Panc1 (cell line): ENCODE measurements at regions not wholly inside any gene's neighbourhood (a gene's known extent, or its start where the extent isn't known, plus 50 kb on each side); places are given as distances from the start of the nearest gene placed in this dataset.

Experiments
- ATAC-seq: fragments of 200-7000 bp; cut with Tn5 transposase; 2 replicates; pipeline ENCODE4 v1.9.1; 2020; ENCODE audit warnings: mild to moderate bottlenecking, moderate library complexity
- BruUV-seq: library from RNA; stranded (reverse); fragments of 400-500 nt; replicated peaks from 2 replicates; lab custom pipeline; 2021; lab: Mats Ljungman, UMichigan
- CTCF ChIA-PET: fragments of 300-600 bp; sonication (Branson Sonifier 250); formaldehyde crosslinking; loops from one replicate; lab custom pipeline; 2022; ENCODE audit warnings: antibody characterized with exemption; lab: Charles Lee
- POLR2A ChIA-PET: fragments of 300-600 bp; sonication (Branson Sonifier 250); formaldehyde crosslinking; loops from one replicate; lab custom pipeline; 2022; ENCODE audit warnings: antibody characterized with exemption; lab: Charles Lee
- DNase-seq: peaks from one replicate; pipeline ENCODE4 v3.0.0-alpha.2; 2010; ENCODE audit warnings: low read depth, low spot score
- H3K27ac ChIP-seq: 2 replicates; pipeline ENCODE4 v1.5.1; 2011; ENCODE audit warnings: mild to moderate bottlenecking, low read length, inconsistent platforms
- H3K27me3 ChIP-seq: fragments of 200-500 bp; sonication (Bioruptor generic); 2 replicates; pipeline ENCODE4 v1.6.0; 2014; ENCODE audit warnings: low read length, inconsistent platforms; ENCODE audit not compliant: control insufficient read depth, insufficient read depth
- H3K36me3 ChIP-seq: fragments of 200-500 bp; sonication (Bioruptor generic); 2 replicates; pipeline ENCODE4 v1.5.1; 2014; ENCODE audit warnings: inconsistent platforms, mild to moderate bottlenecking, low read length, moderate library complexity; ENCODE audit not compliant: control insufficient read depth, insufficient read depth
- H3K4me1 ChIP-seq: 2 replicates; pipeline ENCODE4 v1.5.1; 2011; ENCODE audit warnings: inconsistent platforms, mild to moderate bottlenecking, low read length, moderate library complexity; ENCODE audit not compliant: control insufficient read depth, insufficient read depth
- H3K4me3 ChIP-seq, 2 experiments: 2 replicates each; pipeline ENCODE4 v1.5.1; 2011 to 2012; ENCODE audit warnings: low read depth in 2 of 2, low read length in 2 of 2, mild to moderate bottlenecking in 2 of 2, inconsistent platforms in 1 of 2, moderate library complexity in 1 of 2
- H3K9me3 ChIP-seq: fragments of 200-500 bp; sonication (Bioruptor generic); 2 replicates; pipeline ENCODE4 v1.5.1; 2014; ENCODE audit warnings: low read depth, mild to moderate bottlenecking, inconsistent platforms, low read length, moderate library complexity; ENCODE audit not compliant: control insufficient read depth, insufficient read depth
- CTCF ChIP-seq: fragments of 450-650 bp; IDR thresholded peaks from 2 replicates; pipeline ENCODE4 v1.5.1; 2017; ENCODE audit warnings: mild to moderate bottlenecking
- POLR2AphosphoS5 ChIP-seq: IDR thresholded peaks from 2 replicates; pipeline ENCODE4 v1.6.1; 2012; ENCODE audit warnings: mild to moderate bottlenecking, low read depth, low read length, moderate library complexity
- SIN3A ChIP-seq: IDR thresholded peaks from 2 replicates; pipeline ENCODE4 v1.6.1; 2012; ENCODE audit warnings: low read depth, mild to moderate bottlenecking, low read length, moderate library complexity, borderline replicate concordance; ENCODE audit not compliant: insufficient read depth
- TCF7L2 ChIP-seq: IDR thresholded peaks from 2 replicates; pipeline ENCODE4 v1.6.1; 2011; ENCODE audit warnings: mild to moderate bottlenecking, low read depth, low read length, inconsistent platforms
- in situ Hi-C: cut with HindIII; loops from 2 replicates; pipeline ENCODE4 v1.10.0; 2016; ENCODE audit warnings: low sequenced_read_pairs, low pct_unique_long_range_greater_than_20kb
- intact Hi-C: fragments of 100-400 bp; cut with micrococcal nuclease; formaldehyde crosslinking; loops from one replicate; pipeline ENCODE4 v1.10.0; 2022; ENCODE audit not compliant: unreplicated experiment
- TF ChIP-seq, protein P1 (sequence below), 2 experiments: IDR thresholded peaks; 2 replicates each; pipeline ENCODE4 v1.6.1; 2011 to 2012; ENCODE audit warnings: low read depth in 2 of 2, control low read depth in 1 of 2, low read length in 1 of 2, mild to moderate bottlenecking in 1 of 2, moderate library complexity in 1 of 2; ENCODE audit not compliant: insufficient read depth in 1 of 2

DNA sequence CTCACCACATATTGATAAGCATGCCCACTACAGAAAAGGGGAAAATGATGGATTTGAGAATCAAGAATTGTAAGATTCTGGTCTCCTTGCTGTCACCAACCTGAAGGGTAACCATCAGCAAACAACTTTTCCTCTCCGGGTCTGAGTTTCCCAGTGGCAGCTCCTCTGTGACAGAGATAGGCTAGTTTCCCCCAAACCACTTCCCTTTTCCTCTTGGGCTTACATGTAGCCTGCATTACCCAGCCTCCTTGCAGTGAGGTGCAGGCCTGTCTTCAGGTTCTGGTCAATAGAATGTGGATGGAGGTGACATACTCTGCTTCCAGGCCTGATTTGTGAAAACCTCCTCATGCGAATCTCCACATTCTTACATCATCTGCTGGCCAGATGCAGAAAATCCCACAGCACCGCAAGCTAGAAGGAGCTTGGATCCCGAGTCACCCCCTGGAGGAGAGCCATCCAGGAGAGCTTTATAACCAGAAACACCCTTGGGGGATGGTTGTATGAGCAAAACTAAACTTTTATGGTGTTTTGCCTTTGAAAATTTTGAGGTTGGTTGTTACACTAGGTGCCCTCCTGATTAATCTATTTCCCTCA is 206.1 kb downstream of the RGS3 start:
- H3K27ac ChIP-seq: no peak overlapping the region
- DNase-seq (no peak), ATAC-seq (no peak)
- no peak for TF ChIP-seq SIN3A
- TF ChIP-seq, protein P1, sequence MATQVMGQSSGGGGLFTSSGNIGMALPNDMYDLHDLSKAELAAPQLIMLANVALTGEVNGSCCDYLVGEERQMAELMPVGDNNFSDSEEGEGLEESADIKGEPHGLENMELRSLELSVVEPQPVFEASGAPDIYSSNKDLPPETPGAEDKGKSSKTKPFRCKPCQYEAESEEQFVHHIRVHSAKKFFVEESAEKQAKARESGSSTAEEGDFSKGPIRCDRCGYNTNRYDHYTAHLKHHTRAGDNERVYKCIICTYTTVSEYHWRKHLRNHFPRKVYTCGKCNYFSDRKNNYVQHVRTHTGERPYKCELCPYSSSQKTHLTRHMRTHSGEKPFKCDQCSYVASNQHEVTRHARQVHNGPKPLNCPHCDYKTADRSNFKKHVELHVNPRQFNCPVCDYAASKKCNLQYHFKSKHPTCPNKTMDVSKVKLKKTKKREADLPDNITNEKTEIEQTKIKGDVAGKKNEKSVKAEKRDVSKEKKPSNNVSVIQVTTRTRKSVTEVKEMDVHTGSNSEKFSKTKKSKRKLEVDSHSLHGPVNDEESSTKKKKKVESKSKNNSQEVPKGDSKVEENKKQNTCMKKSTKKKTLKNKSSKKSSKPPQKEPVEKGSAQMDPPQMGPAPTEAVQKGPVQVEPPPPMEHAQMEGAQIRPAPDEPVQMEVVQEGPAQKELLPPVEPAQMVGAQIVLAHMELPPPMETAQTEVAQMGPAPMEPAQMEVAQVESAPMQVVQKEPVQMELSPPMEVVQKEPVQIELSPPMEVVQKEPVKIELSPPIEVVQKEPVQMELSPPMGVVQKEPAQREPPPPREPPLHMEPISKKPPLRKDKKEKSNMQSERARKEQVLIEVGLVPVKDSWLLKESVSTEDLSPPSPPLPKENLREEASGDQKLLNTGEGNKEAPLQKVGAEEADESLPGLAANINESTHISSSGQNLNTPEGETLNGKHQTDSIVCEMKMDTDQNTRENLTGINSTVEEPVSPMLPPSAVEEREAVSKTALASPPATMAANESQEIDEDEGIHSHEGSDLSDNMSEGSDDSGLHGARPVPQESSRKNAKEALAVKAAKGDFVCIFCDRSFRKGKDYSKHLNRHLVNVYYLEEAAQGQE (IDR thresholded peaks at IDR 0.05; ENCODE audit: insufficient read depth in 1 of 2, low read depth in 2 of 2, low read length in 1 of 2): no peak
- TF ChIP-seq POLR2AphosphoS5: no peak
- TF ChIP-seq CTCF: no peak
- TF ChIP-seq TCF7L2: no peak
- H3K4me1 ChIP-seq: no peaks in the 10 kb centered on the region
- BruUV-seq: no TSS peak
- POLR2A ChIA-PET: no interaction called here
- in situ Hi-C loops: no loop called here
- no peaks in the 10 kb centered on the region for H3K36me3 ChIP-seq
- CTCF ChIA-PET: interaction anchor here (0.7 kb wide), 1 partner anchor 280 kb away, joined by 4 read pairs; no protein-coding TSS in a partner anchor
- H3K27me3 ChIP-seq: no peaks in the 10 kb centered on the region
- intact Hi-C loops: no loop called here
- H3K9me3 ChIP-seq: no peaks in the 10 kb centered on the region
- H3K4me3 ChIP-seq: no peak overlapping the region

DNA sequence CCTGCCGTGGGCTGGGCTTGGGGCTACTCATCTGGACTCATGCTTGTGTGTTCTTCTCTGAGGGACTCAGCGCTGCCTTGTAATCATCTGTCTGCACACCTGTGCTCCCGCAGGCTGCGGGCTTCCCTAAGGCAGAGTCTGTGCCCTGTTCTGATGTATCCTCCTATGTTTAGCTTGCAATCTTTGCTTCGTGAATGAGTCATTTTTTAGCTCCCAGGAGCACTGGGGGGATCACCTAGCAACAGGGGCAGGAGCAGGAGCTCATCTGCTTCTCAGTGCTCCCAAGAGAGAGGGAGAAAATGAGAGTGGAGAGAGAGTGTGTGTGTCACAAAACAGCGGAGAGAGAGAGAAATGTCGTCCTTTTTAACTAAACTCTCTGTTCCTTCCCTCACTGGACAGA is 202.4 kb upstream of the ZNF618 start:
- in situ Hi-C loops (no loop called here), intact Hi-C loops (no loop called here)
- H3K27me3 ChIP-seq: peaks cover 5% of the 10 kb centered on the region
- H3K4me3 ChIP-seq: no peak overlapping the region
- CTCF ChIA-PET: no interaction called here
- DNase-seq (no peak), ATAC-seq (no peak)
- no TSS peak for BruUV-seq
- POLR2A ChIA-PET: no interaction called here
- no peaks in the 10 kb centered on the region for H3K9me3 ChIP-seq
- no peaks in the 10 kb centered on the region for H3K4me1 ChIP-seq
- TF ChIP-seq, protein P1 (IDR thresholded peaks at IDR 0.05; ENCODE audit: insufficient read depth in 1 of 2, low read depth in 2 of 2, low read length in 1 of 2): no peak
- no peak for TF ChIP-seq POLR2AphosphoS5
- no peak for TF ChIP-seq CTCF
- no peak for TF ChIP-seq SIN3A
- TF ChIP-seq TCF7L2: no peak
- no peak overlapping the region for H3K27ac ChIP-seq
- no peaks in the 10 kb centered on the region for H3K36me3 ChIP-seq
